ENCODE measurements at regions not wholly inside any gene's neighbourhood (a gene's known extent, or its start where the extent isn't known, plus 50 kb on each side); places are given as distances from the start of the nearest gene placed in this dataset.

- TF ChIP-seq, protein P1, sequence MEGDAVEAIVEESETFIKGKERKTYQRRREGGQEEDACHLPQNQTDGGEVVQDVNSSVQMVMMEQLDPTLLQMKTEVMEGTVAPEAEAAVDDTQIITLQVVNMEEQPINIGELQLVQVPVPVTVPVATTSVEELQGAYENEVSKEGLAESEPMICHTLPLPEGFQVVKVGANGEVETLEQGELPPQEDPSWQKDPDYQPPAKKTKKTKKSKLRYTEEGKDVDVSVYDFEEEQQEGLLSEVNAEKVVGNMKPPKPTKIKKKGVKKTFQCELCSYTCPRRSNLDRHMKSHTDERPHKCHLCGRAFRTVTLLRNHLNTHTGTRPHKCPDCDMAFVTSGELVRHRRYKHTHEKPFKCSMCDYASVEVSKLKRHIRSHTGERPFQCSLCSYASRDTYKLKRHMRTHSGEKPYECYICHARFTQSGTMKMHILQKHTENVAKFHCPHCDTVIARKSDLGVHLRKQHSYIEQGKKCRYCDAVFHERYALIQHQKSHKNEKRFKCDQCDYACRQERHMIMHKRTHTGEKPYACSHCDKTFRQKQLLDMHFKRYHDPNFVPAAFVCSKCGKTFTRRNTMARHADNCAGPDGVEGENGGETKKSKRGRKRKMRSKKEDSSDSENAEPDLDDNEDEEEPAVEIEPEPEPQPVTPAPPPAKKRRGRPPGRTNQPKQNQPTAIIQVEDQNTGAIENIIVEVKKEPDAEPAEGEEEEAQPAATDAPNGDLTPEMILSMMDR (IDR thresholded peaks at IDR 0.05), result no peak
- TF ChIP-seq POLR2A (IDR thresholded peaks at IDR 0.05) (no peak), EP300 (IDR thresholded peaks at IDR 0.05) (no peak), POLR2AphosphoS5 (IDR thresholded peaks at IDR 0.05) (no peak)
Observed at GRCh38 chr3:29070959-29071634, 209.8 kb upstream of the RBMS3 start.
